A549 (cell line): ENCODE measurements at regions not wholly inside any gene's neighbourhood (a gene's known extent, or its start where the extent isn't known, plus 50 kb on each side); places are given as distances from the start of the nearest gene placed in this dataset.

Source experiments
- ATAC-seq, 2 experiments: fragments of 200-7000 bp in 1 of 2; fragments of >200 bp in 1 of 2; cut with Nextera tagmentation in 1 of 2; cut with Tn5 transposase in 1 of 2; 3 replicates each; pipeline versions ENCODE4 v1.8.0 to v1.9.1; 2018 to 2020; ENCODE audit warnings: mild to moderate bottlenecking in 1 of 2, moderate library complexity in 1 of 2
- CTCF ChIA-PET: fragments of 300-600 bp; sonication (Branson Sonifier 250); formaldehyde crosslinking; extraction: SDS; loops from one replicate; lab custom pipeline; 2021; ENCODE audit warnings: antibody characterized with exemption, inconsistent platforms; lab: Yijun Ruan, JAX
- POLR2A ChIA-PET: fragments of 350-600 bp; formaldehyde crosslinking; extraction: SDS; loops from one replicate; lab custom pipeline; 2021; ENCODE audit warnings: antibody characterized with exemption, inconsistent platforms; lab: Yijun Ruan, JAX
- DNase-seq, 2 experiments: peaks; one replicate each; pipeline versions ENCODE4 v3.0.0 to v3.0.0-alpha.2; 2011 to 2016; ENCODE audit warnings: low read depth in 1 of 2, low spot score in 1 of 2
- FAIRE-seq: peaks from 2 replicates; lab custom pipeline; 2011; peaks lifted over from hg19 to GRCh38; lab: Jason Lieb, UNC
- H3K27ac ChIP-seq, 2 experiments: fragments of >200 bp; sonication (Bioruptor Twin); formaldehyde crosslinking; 3 replicates each; pipeline ENCODE4 v1.5.1; 2016 to 2017
- H3K4me1 ChIP-seq: fragments of >200 bp; sonication (Bioruptor Twin); formaldehyde crosslinking; 3 replicates; pipeline ENCODE4 v1.6.1; 2016
- H3K4me2 ChIP-seq: fragments of >200 bp; sonication (Bioruptor Twin); formaldehyde crosslinking; 3 replicates; pipeline ENCODE4 v1.6.1; 2016
- H3K4me3 ChIP-seq: fragments of >200 bp; sonication (Bioruptor Twin); formaldehyde crosslinking; 3 replicates; pipeline ENCODE4 v1.5.1; 2016
- H3K9me3 ChIP-seq: fragments of >200 bp; sonication (Bioruptor Twin); formaldehyde crosslinking; 3 replicates; pipeline ENCODE4 v1.6.1; 2016
- BHLHE40 ChIP-seq: IDR thresholded peaks from 2 replicates; pipeline ENCODE4 v1.6.1; 2012; ENCODE audit warnings: low read depth, low read length, inconsistent platforms
- EHF ChIP-seq: fragments of 250-450 bp; sonication (Bioruptor Pico); IDR thresholded peaks from 2 replicates; pipeline ENCODE4 v1.5.0; 2020; ENCODE audit warnings: mild to moderate bottlenecking
- EHMT2 ChIP-seq: fragments of 200-600 bp; sonication (generic); IDR thresholded peaks from 2 replicates; pipeline ENCODE4 v1.6.1; 2016; ENCODE audit warnings: antibody characterized with exemption, low read depth, mild to moderate bottlenecking, moderate library complexity
- FOSB ChIP-seq: fragments of 250-450 bp; sonication (Bioruptor Pico); IDR thresholded peaks from 2 replicates; pipeline ENCODE4 v1.5.0; 2020; ENCODE audit warnings: mild to moderate bottlenecking, moderate library complexity
- FOSL2 ChIP-seq, 2 experiments: fragments of 450-650 bp in 1 of 2; fragments of >200 bp in 1 of 2; sonication (Bioruptor Twin) in 1 of 2; formaldehyde crosslinking; IDR thresholded peaks; 2 replicates each; pipeline versions ENCODE4 v1.5.0 to v1.6.1; 2016 to 2020; ENCODE audit warnings: mild to moderate bottlenecking in 1 of 2, moderate library complexity in 1 of 2
- HOXB13 ChIP-seq: fragments of 250-450 bp; sonication (Bioruptor Pico); IDR thresholded peaks from 2 replicates; pipeline ENCODE4 v1.5.0; 2020; ENCODE audit warnings: low read depth, mild to moderate bottlenecking, moderate library complexity
- KDM5A ChIP-seq: fragments of 200-600 bp; sonication (generic); IDR thresholded peaks from 2 replicates; pipeline ENCODE4 v1.6.1; 2016; ENCODE audit warnings: antibody characterized with exemption, mild to moderate bottlenecking
- MAX ChIP-seq: IDR thresholded peaks from 2 replicates; pipeline ENCODE4 v1.6.1; 2012
- NFE2L2 ChIP-seq: fragments of 150-350 bp; conservative IDR thresholded peaks from 2 replicates; pipeline ENCODE4 v1.6.1; 2014; ENCODE audit warnings: low read length
- RAD21 ChIP-seq, 2 experiments: fragments of >200 bp in 1 of 2; sonication (Bioruptor Twin) in 1 of 2; formaldehyde crosslinking in 1 of 2; IDR thresholded peaks in 1 of 2; conservative IDR thresholded peaks in 1 of 2; 2 replicates in 1 of 2; 3 replicates in 1 of 2; pipeline ENCODE4 v1.6.1; 2012 to 2018; ENCODE audit warnings: inconsistent platforms in 1 of 2
- REST ChIP-seq: fragments of 200-600 bp; sonication (generic); IDR thresholded peaks from 2 replicates; pipeline ENCODE4 v1.6.1; 2016; ENCODE audit warnings: antibody characterized with exemption, mild to moderate bottlenecking, moderate library complexity
- RFX5 ChIP-seq: fragments of 450-650 bp; IDR thresholded peaks from 2 replicates; pipeline ENCODE4 v1.7.1; 2014; ENCODE audit warnings: antibody characterized with exemption, mild to moderate bottlenecking, moderate library complexity
- TFCP2L1 ChIP-seq: fragments of 250-450 bp; sonication (Bioruptor Pico); IDR thresholded peaks from 2 replicates; pipeline ENCODE4 v1.5.0; 2021; ENCODE audit warnings: mild to moderate bottlenecking
- TP53 ChIP-seq: fragments of 250-450 bp; sonication (Bioruptor Pico); IDR thresholded peaks from 2 replicates; pipeline ENCODE4 v1.5.0; 2021; ENCODE audit warnings: mild to moderate bottlenecking, moderate library complexity
- WGBS: methylation state at CpG from one replicate; pipeline ENCODE4 v1.1.6; 2017; ENCODE audit errors: missing lambda C conversion rate; 5-methylcytosine and 5-hydroxymethylcytosine counted together
- small RNA-seq, 6 experiments: library from RNA; depleted of rRNA; stranded (forward); fragments of <200 nt; gene quantifications; one replicate each; pipeline ENCODE3, GENCODE V24; 2012

- Histone ChIP-seq H3K9me3 (no peaks in the 10 kb centered on the region), H3K27ac (no peak overlapping the region), H3K4me1 (no peaks in the 10 kb centered on the region), H3K4me3 (no peak overlapping the region), H3K4me2 (no peak overlapping the region)
- FAIRE-seq (no peak), ATAC-seq (no peak), DNase-seq (no peak)
- CTCF ChIA-PET: interaction anchor here (1.5 to 1.9 kb wide), 4 partner anchors 12 to 416 kb away, joined by 3 to 9 read pairs (median 4); no protein-coding TSS in a partner anchor
- POLR2A ChIA-PET: no interaction called here
- TF ChIP-seq TP53 (no peak), EHF (CRISPR knock-in tag) (no peak), RAD21 (conservative IDR thresholded peaks at IDR 0.05 in 1 of 2, IDR thresholded peaks at IDR 0.05 in 1 of 2) (no peak), HOXB13 (CRISPR knock-in tag) (no peak), KDM5A (no peak), REST (no peak), BHLHE40 (no peak), RFX5 (no peak), NFE2L2 (no peak), FOSL2 (IDR thresholded peaks at IDR 0.05) (no peak), FOSL2 (CRISPR knock-in tag; IDR thresholded peaks at IDR 0.05) (no peak), MAX (no peak), TFCP2L1 (CRISPR knock-in tag) (no peak), FOSB (CRISPR knock-in tag) (no peak), EHMT2 (no peak)
- WGBS: 55% methylated on average over 9 of the region's 9 CpGs
These were observed 49.7 kb upstream of the CCDC85A start for GRCh38 chr2:56133931-56134629.

Small RNA genes in the stretch of these regions (small RNA-seq; reads per million reads assigned to genes)
- gene MIR216A (0 to 1.8 (median 0.48) reads per million in 6 experiments), gene MIR216B (0 reads per million in 6 experiments), gene MIR217 (0 to 14.6 (median 5.2) reads per million in 6 experiments)
